HepG2 (cell line): ENCODE measurements at regions not wholly inside any gene's neighbourhood (a gene's known extent, or its start where the extent isn't known, plus 50 kb on each side); places are given as distances from the start of the nearest gene placed in this dataset.

Experiments
- ATAC-seq: fragments of 200-7000 bp; cut with Tn5 transposase; 3 replicates; pipeline ENCODE4 v1.9.1; 2020; ENCODE audit warnings: mild to moderate bottlenecking, moderate library complexity
- BruUV-seq: library from RNA; stranded (reverse); fragments of 400-500 nt; replicated peaks from 2 replicates; lab custom pipeline; 2021; lab: Mats Ljungman, UMichigan
- CTCF ChIA-PET: fragments of 300-600 bp; formaldehyde crosslinking; extraction: SDS; loops from one replicate; lab custom pipeline; 2021; ENCODE audit warnings: low total read pairs, inconsistent platforms, low intra/inter-chr PET ratio; lab: Yijun Ruan, JAX
- POLR2A ChIA-PET: fragments of 350-600 bp; sonication (Branson Sonifier 250); formaldehyde crosslinking; loops from one replicate; lab custom pipeline; 2020; ENCODE audit warnings: antibody characterized with exemption, inconsistent platforms; lab: Yijun Ruan, JAX
- DNase-seq: peaks from one replicate; pipeline ENCODE4 v3.0.0-alpha.2; 2015; ENCODE audit warnings: low spot score
- FAIRE-seq: peaks from 3 replicates; lab custom pipeline; 2011; peaks lifted over from hg19 to GRCh38; lab: Jason Lieb, UNC
- H2AFZ ChIP-seq: one replicate; pipeline ENCODE4 v1.6.1; 2011; ENCODE audit warnings: low read length, inconsistent platforms
- H3K27ac ChIP-seq: fragments of 300-600 bp; 3 replicates; pipeline ENCODE4 v1.8.0; 2011; ENCODE audit warnings: mixed run types, mild to moderate bottlenecking, mixed read lengths, low read length, inconsistent platforms; ENCODE audit not compliant: insufficient read depth; ENCODE audit errors: extremely low read length
- H3K27me3 ChIP-seq, 2 experiments: fragments of 200-600 bp in 1 of 2; 2 replicates in 1 of 2; 3 replicates in 1 of 2; pipeline versions ENCODE4 v1.6.0 to v1.8.0; 2011; ENCODE audit warnings: low read length in 2 of 2, mild to moderate bottlenecking in 2 of 2, moderate library complexity in 2 of 2, inconsistent platforms in 1 of 2; ENCODE audit not compliant: insufficient read depth in 2 of 2, control insufficient read depth in 1 of 2
- H3K36me3 ChIP-seq, 2 experiments: fragments of 200-600 bp in 1 of 2; replicated peaks in 1 of 2; 2 replicates in 1 of 2; 3 replicates in 1 of 2; pipeline versions ENCODE4 v1.5.1 to v1.8.0; 2011; ENCODE audit warnings: low read length in 2 of 2, inconsistent platforms in 1 of 2; ENCODE audit not compliant: insufficient read depth in 2 of 2, control insufficient read depth in 1 of 2
- H3K4me1 ChIP-seq: 2 replicates; pipeline ENCODE4 v1.5.1; 2012; ENCODE audit warnings: low read length, inconsistent platforms; ENCODE audit not compliant: insufficient read depth
- H3K4me2 ChIP-seq: 2 replicates; pipeline ENCODE4 v1.6.0; 2011; ENCODE audit warnings: low read depth, low read length, inconsistent platforms
- H3K4me3 ChIP-seq, 3 experiments: fragments of 200-600 bp in 1 of 3; sonication (generic), shearing (Covaris generic) in 1 of 3; replicated peaks in 1 of 3; 2 replicates each; pipeline ENCODE4 v1.5.1; 2011 to 2016; ENCODE audit warnings: low read length in 3 of 3, inconsistent platforms in 2 of 3, low read depth in 2 of 3, mild to moderate bottlenecking in 2 of 3, control low read depth in 1 of 3, mixed read lengths in 1 of 3; ENCODE audit not compliant: insufficient read depth in 1 of 3
- H3K79me2 ChIP-seq: one replicate; pipeline ENCODE4 v1.6.1; 2011; ENCODE audit warnings: low read length, inconsistent platforms; ENCODE audit not compliant: insufficient read depth
- H3K9ac ChIP-seq: 2 replicates; pipeline ENCODE4 v1.6.0; 2011; ENCODE audit warnings: mild to moderate bottlenecking, low read depth, low read length, inconsistent platforms; ENCODE audit not compliant: insufficient read depth
- H3K9me3 ChIP-seq: 2 replicates; pipeline ENCODE4 v1.5.1; 2012; ENCODE audit warnings: mild to moderate bottlenecking, low read length
- H4K20me1 ChIP-seq: 2 replicates; pipeline ENCODE4 v1.6.0; 2011; ENCODE audit warnings: inconsistent platforms, mild to moderate bottlenecking, low read length, moderate library complexity; ENCODE audit not compliant: insufficient read depth
- ARHGAP35 ChIP-seq: sonication (generic); formaldehyde crosslinking; IDR thresholded peaks from 2 replicates; pipeline ENCODE4 v1.9.0; 2022; ENCODE audit warnings: mild to moderate bottlenecking, inconsistent platforms, moderate library complexity, missing genetic modification reagents, borderline replicate concordance
- KMT2A ChIP-seq: sonication (generic); formaldehyde crosslinking; IDR thresholded peaks from 2 replicates; pipeline ENCODE4 v1.4.0; 2020; ENCODE audit warnings: missing genetic modification reagents
- MTA1 ChIP-seq: sonication (generic); formaldehyde crosslinking; IDR thresholded peaks from 2 replicates; pipeline ENCODE4 v1.4.0; 2020; ENCODE audit warnings: missing genetic modification reagents, mild to moderate bottlenecking, borderline replicate concordance
- MXD3 ChIP-seq: IDR thresholded peaks from 2 replicates; pipeline ENCODE4 v1.6.1; 2016; ENCODE audit warnings: mild to moderate bottlenecking, missing biosample characterization, missing genetic modification reagents
- MXD4 ChIP-seq: IDR thresholded peaks from 2 replicates; pipeline ENCODE4 v1.6.1; 2016; ENCODE audit warnings: mild to moderate bottlenecking, missing biosample characterization, missing genetic modification reagents
- PITX1 ChIP-seq: sonication (generic); formaldehyde crosslinking; IDR thresholded peaks from 2 replicates; pipeline ENCODE4 v1.5.1; 2020; ENCODE audit warnings: mild to moderate bottlenecking, missing genetic modification reagents
- PRMT3 ChIP-seq: sonication (generic); formaldehyde crosslinking; IDR thresholded peaks from 2 replicates; pipeline ENCODE4 v1.8.1; 2022; ENCODE audit warnings: low read depth, mild to moderate bottlenecking, moderate library complexity, missing genetic modification reagents, borderline replicate concordance
- RARG ChIP-seq: sonication (generic); formaldehyde crosslinking; IDR thresholded peaks from 2 replicates; pipeline ENCODE4 v1.4.0; 2020; ENCODE audit warnings: low read depth, mild to moderate bottlenecking, missing genetic modification reagents
- RFX3 ChIP-seq: IDR thresholded peaks from 2 replicates; pipeline ENCODE4 v1.6.1; 2016; ENCODE audit warnings: missing biosample characterization, missing genetic modification reagents
- STAT6 ChIP-seq: sonication (generic); formaldehyde crosslinking; IDR thresholded peaks from 2 replicates; pipeline ENCODE4 v1.4.0; 2020; ENCODE audit warnings: missing genetic modification reagents, mild to moderate bottlenecking, borderline replicate concordance
- TEAD2 ChIP-seq: sonication (generic); formaldehyde crosslinking; IDR thresholded peaks from 2 replicates; pipeline ENCODE4 v1.9.0; 2021; ENCODE audit warnings: missing genetic modification reagents
- ZBTB2 ChIP-seq: sonication (generic); formaldehyde crosslinking; IDR thresholded peaks from 2 replicates; pipeline ENCODE4 v1.8.0; 2022; ENCODE audit warnings: low read depth, missing genetic modification reagents
- ZMAT3 ChIP-seq: sonication (generic); formaldehyde crosslinking; conservative IDR thresholded peaks from 2 replicates; pipeline ENCODE4 v1.7.0; 2021; ENCODE audit warnings: missing genetic modification reagents
- ZNF256 ChIP-seq: sonication (generic); formaldehyde crosslinking; conservative IDR thresholded peaks from 2 replicates; pipeline ENCODE4 v1.4.0; 2020; ENCODE audit warnings: missing genetic modification reagents
- ZNF496 ChIP-seq: sonication (generic); formaldehyde crosslinking; IDR thresholded peaks from 2 replicates; pipeline ENCODE4 v1.8.1; 2023; ENCODE audit warnings: mild to moderate bottlenecking, moderate library complexity, missing genetic modification reagents; ENCODE audit not compliant: insufficient replicate concordance
- ZNF720 ChIP-seq: sonication (generic); formaldehyde crosslinking; IDR thresholded peaks from 2 replicates; pipeline ENCODE4 v1.4.0; 2020; ENCODE audit warnings: missing genetic modification reagents
- WGBS: methylation state at CpG from one replicate; pipeline ENCODE4 v1.1.6; 2017; ENCODE audit warnings: low lambda C conversion rate; 5-methylcytosine and 5-hydroxymethylcytosine counted together
- in situ Hi-C: cut with HindIII; loops from 2 replicates; pipeline ENCODE4 v1.10.0; 2017; ENCODE audit warnings: low pct_unique_long_range_greater_than_20kb; ENCODE audit not compliant: extremely low pct_ligation_motif_present
- intact Hi-C: fragments of 100-400 bp; cut with micrococcal nuclease; formaldehyde crosslinking; loops from one replicate; pipeline ENCODE4 v1.10.0; 2022; ENCODE audit not compliant: unreplicated experiment
- TF ChIP-seq, protein P1 (sequence below): sonication (generic); formaldehyde crosslinking; IDR thresholded peaks from 2 replicates; pipeline ENCODE4 v1.8.1; 2022; ENCODE audit warnings: low read depth, mild to moderate bottlenecking, missing genetic modification reagents

DNA sequence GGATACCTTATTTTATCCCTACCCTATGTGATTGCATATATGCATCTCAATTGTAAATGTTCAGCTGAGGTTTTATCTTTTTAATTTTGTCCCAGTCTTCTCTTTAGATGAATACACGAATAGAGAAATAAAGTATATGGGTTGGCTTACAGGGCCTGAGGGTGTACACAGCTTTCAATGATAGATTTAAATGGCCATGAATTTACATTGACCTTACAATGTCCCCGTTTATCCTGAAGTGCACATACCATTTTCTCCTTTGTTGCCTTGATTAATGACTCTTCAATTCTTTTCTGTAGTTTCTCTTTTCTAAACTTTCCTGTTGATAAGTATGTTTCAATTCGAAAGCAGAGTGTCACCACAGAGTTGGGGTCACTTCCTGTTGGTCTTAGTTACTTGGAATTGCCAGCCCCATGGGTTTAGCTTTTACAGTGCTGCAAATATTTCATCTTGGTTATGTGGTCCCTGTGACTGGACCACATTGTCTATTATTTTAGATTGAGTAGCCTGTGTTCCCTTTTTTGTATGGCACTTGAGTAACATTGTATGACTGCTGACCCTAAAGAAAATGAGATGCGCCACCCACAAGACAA lies 1616.3 kb upstream of the ACVR2A start (continued):
- TF ChIP-seq STAT6 (no peak), MXD3 (CRISPR knock-in tag) (no peak), RFX3 (CRISPR knock-in tag) (no peak), MTA1 (CRISPR knock-in tag) (no peak), ZBTB2 (CRISPR knock-in tag) (no peak), ZMAT3 (CRISPR knock-in tag) (no peak), ZNF496 (CRISPR knock-in tag) (no peak)

DNA sequence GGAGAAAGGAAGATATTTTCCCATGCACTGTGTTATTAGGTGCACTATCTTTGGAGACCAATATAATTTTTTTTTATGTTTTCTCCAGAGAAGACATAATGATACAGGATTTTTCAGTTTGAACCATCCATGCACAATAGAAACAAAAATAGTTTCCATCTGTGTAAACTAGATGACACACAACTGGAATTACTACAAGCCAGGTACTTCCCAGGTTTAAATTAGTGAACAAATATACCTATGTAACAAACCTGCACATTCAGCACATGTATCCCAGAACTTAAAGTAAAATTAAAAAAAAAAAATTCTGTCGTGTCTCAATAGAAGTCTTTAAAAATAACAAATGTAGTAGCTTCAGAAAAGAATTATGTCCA lies 1616.8 kb upstream of the ACVR2A start:
- TF ChIP-seq ARHGAP35 (no peak), ZNF720 (CRISPR knock-in tag) (no peak), RARG (CRISPR knock-in tag) (no peak), MXD4 (CRISPR knock-in tag) (no peak), PITX1 (CRISPR knock-in tag) (no peak), PRMT3 (CRISPR knock-in tag) (no peak), ZNF256 (CRISPR knock-in tag) (no peak), TEAD2 (CRISPR knock-in tag) (no peak), KMT2A (CRISPR knock-in tag) (no peak)
- TF ChIP-seq, protein P1, sequence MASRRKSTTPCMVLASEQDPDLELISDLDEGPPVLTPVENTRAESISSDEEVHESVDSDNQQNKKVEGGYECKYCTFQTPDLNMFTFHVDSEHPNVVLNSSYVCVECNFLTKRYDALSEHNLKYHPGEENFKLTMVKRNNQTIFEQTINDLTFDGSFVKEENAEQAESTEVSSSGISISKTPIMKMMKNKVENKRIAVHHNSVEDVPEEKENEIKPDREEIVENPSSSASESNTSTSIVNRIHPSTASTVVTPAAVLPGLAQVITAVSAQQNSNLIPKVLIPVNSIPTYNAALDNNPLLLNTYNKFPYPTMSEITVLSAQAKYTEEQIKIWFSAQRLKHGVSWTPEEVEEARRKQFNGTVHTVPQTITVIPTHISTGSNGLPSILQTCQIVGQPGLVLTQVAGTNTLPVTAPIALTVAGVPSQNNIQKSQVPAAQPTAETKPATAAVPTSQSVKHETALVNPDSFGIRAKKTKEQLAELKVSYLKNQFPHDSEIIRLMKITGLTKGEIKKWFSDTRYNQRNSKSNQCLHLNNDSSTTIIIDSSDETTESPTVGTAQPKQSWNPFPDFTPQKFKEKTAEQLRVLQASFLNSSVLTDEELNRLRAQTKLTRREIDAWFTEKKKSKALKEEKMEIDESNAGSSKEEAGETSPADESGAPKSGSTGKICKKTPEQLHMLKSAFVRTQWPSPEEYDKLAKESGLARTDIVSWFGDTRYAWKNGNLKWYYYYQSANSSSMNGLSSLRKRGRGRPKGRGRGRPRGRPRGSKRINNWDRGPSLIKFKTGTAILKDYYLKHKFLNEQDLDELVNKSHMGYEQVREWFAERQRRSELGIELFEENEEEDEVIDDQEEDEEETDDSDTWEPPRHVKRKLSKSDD (CRISPR knock-in tag) = no peak
- TF ChIP-seq, all 625 proteins: peak for 0
- POLR2A ChIA-PET = no interaction called here

More for the DNA sequence above, 1616.8 kb upstream of the ACVR2A start:
- FAIRE-seq (no peak), DNase-seq (no peak), ATAC-seq (no peak)
- CTCF ChIA-PET = no interaction called here
- intact Hi-C loops (no loop called here), in situ Hi-C loops (no loop called here)
- Histone ChIP-seq H3K27me3 (no peaks in the 10 kb centered on the region), H3K4me1 (no peaks in the 10 kb centered on the region), H3K79me2 (no peaks in the 10 kb centered on the region), H3K4me2 (no peak overlapping the region), H3K4me3 (no peak overlapping the region), H4K20me1 (no peaks in the 10 kb centered on the region), H2AFZ (no peak overlapping the region), H3K9me3 (no peaks in the 10 kb centered on the region), H3K36me3 (no peaks in the 10 kb centered on the region), H3K9ac (no peak overlapping the region), H3K27ac (no peak overlapping the region)
- whole genome bisulfite sequencing = 0% methylated on average over 1 of the region's 1 CpG
- no TSS peak for BruUV-seq
